HG03280 (cell line): ENCODE measurements at regions not wholly inside any gene's neighbourhood (a gene's known extent, or its start where the extent isn't known, plus 50 kb on each side); places are given as distances from the start of the nearest gene placed in this dataset.
"Not testable (repeated sequence)": the region's sequence is repeated elsewhere in the genome, so short reads cannot be mapped to it uniquely, and the experiment has no call there.

Experiments
- ATAC-seq: cut with Tn5 transposase; IDR thresholded peaks from one replicate; pipeline ENCODE4 v1.9.1; 2021; ENCODE audit warnings: mild to moderate bottlenecking, moderate library complexity; ENCODE audit not compliant: unreplicated experiment

- no peak for ATAC-seq
These were observed 394.7 kb downstream of the CD83 start for GRCh38 chr6:14512246-14512645.

- no peak for ATAC-seq
These were observed 396.2 kb downstream of the CD83 start for GRCh38 chr6:14513496-14514393.

DNA sequence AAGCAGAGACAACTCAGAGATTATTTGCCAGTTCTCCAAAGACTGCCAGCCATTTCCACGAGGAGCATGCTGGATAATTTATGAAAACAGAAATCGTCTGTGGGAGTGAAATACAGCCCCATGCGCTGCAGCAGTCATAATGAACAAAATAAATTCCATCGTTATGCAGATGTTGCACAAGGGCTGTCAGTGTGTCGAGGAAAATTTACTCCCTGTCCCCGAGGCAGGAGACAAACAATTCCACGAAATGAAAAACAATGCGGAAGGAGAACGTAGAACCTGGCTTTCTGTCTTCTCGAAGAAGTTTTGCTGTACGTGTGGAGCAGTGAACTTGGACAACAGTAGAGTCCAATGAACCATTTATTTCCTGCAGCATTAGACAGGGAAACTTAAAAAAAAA is 399.4 kb downstream of the CD83 start:
- ATAC-seq: no peak

DNA sequence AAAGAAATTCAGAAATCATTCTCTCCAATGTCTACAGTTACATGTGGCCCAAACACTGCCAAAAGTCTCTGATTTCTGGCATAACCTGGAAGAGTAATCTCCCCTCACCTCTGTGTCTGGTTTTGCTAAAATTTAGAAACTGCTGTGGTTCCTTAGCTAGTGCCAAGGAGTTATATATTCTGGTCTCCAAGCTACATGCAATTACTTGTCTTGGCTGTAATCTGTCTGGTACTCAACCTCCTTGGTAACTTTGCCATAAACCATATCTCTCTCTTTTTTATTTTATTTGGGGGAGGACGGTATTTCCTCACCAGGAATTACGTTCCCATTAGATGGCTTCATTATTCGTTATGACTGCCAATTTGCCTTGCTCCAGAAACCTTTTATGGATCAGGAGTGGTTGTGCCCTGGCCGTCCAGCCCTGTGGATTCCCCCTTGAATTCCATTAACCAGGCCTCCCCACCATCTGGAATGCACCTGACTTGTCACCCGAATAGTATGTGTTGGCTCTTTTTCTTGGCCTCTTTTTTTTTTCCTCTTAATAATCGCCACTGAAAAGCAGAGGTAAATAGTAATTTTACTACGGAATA is 400.0 kb downstream of the CD83 start:
- ATAC-seq: no peak

DNA sequence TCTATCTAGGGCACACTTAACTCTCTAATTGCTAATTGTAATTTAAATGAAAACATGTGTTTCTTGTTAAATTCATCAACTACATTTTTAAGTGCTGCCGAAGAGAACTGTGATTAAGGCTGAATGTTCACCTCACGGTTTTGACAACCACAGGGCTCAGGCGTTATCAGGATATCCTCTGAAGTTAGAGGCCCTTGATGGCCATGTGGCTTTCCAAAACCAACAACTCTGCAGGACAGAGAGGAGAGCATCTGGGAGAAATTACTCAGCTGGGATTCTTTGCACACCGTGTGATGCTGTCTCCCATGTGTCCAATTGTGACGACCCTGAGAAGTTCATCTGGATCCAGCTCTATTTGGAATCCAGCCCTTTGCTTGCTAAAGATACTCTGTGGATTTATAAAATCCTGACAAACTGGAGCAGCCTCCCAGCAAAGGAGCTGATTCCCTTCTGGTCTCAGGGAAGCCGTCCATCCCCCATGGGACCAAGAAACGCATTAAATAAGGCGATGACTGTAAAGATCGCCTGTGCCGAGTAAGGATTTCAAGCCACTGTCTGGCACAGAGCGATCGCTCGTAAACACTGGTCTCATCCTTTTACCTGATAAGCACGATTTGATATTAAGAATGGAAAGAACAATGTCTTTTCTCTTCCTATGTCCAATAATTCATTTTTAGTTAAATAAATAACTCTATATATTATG is 401.1 kb downstream of the CD83 start:
- no peak for ATAC-seq

GRCh38 chr6:14520029-14520428 is 402.5 kb downstream of the CD83 start:
- no peak for ATAC-seq

GRCh38 chr6:14520536-14520935 is 403.0 kb downstream of the CD83 start:
- no peak for ATAC-seq

- no peak for ATAC-seq
These were observed 403.6 kb downstream of the CD83 start for GRCh38 chr6:14521141-14521540.

DNA sequence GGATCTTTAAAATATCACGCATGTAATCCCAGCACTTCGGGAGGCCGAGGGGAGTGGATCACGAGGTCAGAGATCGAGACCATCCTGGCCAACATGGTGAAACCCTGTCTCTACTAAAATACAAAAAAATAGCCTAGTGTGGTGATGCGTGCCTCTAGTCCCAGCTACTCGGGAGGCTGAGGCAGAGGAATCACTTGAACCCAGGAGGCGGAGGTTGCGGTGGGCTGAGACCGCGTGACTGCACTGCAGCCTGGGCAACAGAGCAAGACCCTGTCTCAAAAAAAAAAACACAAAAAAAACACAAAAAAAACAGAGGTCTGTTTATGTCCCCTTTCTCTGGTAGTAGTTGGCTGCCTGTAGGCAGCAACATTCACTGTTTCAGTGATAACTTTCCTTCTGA is 404.3 kb downstream of the CD83 start:
- ATAC-seq: not testable (repeated sequence)

- no peak for ATAC-seq
These were observed 406.7 kb downstream of the CD83 start for GRCh38 chr6:14524319-14524718.

DNA sequence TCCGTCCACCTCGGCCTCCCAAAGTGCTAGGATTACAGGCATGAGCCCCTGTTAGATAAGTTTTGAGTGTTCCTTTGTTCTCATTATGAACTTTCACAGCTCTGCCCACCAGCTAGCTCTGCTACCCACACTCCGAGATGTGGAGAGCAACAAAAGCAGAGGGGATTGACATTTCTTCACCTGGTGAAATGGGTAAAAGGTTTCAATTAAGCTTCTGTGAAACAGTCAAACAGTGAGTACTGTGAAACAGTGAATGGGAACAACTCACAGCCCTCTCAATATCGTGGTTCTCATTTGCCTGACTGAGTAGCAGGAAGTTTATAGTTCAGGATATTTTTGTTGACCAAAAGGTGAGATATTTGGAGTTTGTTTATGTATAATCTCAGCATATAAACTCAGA is 412.8 kb downstream of the CD83 start:
- ATAC-seq: no peak

DNA sequence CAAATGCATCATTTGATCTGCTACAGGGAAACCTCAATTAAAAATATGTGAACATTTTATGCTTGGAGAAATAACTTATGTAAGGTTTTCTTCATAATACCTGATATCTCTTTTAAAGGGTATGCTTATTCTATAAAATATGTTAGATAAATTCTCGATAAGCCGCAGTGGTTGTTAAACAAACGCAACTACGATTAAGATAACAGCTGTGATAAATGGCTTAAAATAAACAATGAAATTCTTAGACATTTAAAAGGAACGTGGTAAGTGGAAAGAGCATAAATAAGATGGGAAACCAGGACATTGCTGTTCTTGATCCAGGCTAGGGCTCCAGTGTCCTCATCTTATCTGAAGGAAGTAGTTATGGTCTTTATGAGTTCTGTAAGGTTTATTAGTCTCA is 415.9 kb downstream of the CD83 start:
- no peak for ATAC-seq

DNA sequence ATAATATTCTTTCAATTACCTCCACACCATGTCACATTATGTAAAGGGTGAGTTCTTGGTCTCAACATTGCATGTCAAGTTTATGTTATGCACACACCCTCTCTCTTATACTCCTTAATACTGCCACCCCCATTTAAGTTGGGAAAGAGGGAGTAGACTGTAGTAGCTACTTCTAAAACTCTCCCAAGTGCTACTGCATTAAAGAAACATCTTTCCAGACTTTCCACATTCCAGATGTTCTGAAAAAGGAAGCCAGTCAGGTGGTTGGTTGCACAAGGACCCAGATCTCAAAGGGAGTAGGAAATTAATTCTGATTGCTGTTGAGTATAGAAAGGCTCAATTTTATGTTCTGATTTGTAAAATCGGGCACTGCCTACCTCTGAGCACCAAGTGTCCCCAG is 419.5 kb downstream of the CD83 start:
- ATAC-seq: no peak

GRCh38 chr6:14540276-14540675 is 422.7 kb downstream of the CD83 start:
- no peak for ATAC-seq

DNA sequence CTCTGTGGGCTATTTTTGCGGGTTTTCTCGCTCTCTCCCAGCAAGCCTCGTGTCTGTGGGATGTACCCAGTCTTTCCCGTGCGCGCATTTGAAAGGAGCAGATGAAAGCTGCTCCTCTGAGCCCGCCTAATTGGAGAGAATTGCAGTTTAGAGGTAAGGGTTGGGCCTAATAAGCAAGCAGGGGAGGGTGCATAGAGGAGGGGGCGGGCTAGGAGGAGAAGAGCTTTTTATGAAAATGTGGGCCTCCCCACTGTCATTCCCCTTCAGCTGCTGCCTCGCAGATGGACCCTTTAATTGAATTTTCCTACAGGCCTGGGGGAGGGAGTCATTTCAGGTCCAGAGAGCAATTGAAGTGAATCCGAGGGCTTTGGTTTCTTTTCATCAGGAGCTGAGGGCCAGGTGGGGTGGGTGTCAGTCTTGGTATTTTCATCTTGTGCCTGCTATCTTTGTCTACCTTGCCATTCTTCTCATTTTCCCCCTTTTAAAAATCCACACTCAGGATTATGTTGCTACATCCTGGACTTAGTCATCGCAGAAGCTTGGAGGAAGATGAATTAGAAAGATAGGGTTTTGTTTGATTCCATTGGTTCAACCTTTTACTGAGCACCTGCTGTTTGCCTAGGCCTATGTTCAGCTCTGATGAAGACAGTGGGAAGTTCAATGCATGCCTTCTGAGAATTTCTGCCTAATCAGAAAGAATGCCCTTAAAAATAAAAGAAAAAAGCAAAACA is 423.4 kb downstream of the CD83 start:
- no peak for ATAC-seq

GRCh38 chr6:14542670-14543366 is 425.2 kb downstream of the CD83 start:
- no peak for ATAC-seq

DNA sequence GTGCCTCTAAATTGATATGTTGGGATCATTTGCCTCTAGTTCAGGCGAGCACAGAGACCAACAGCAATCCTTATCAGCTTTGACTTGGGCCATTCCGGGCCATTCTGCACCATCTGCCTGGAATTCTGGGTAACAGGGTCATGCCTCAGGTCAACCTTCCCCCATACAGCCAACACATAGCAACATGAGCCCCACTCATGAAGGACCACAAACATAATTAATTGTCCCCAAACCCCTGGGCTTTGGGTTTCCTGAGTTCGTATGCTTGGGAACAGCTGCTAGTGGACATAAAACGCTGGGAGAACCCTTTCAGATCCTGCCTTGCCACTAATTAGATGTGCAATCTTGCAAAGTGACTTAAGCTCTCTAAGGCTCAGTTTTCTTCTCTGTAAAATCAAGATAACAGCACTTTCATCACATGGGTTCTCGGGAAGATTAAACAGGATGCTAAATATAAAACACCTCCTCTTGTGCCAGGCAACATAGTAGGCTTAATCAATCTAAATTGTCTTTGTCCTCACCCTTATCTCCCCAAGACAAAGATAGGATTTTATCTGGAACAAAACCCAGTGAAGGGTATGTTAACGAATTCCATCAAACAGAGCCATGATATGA is 426.5 kb downstream of the CD83 start:
- no peak for ATAC-seq

DNA sequence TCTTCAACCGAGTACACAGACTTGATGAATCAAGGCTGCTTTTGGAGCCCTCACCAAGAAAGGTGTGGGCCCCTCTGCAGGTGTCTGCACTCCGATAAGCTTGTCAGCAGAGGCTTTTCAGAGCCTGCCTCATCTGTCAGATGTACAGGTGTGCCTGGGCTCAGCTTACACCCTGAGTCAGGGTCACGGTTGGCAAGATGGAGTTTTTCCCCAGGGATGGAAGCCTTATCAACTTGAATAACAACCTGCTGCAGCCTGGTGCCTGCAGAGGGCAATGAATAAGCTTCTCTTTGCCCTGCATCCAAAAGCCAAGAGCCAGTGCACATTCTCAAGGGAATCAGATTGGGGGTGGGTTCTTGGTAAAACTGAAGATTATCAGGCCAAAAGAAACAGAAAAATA is 427.1 kb downstream of the CD83 start:
- no peak for ATAC-seq

DNA sequence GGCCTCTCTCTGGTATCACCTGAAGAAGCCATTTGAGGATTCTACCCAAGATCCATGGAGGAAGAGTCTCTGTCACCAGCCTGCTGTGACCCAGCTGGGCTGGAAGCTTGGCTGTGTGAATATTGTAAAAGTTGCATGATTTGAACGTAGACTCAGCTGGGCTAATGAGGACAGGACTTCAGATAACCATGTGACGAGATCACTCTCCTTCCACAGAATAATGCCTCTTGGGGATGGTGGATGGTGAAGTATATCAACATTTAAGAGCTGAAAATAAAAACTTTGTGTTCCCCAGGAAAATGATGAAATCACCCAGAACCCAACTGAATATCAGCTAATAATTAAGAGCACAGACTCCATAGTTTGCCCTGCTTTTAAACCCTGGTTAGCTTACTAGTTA is 427.9 kb downstream of the CD83 start:
- ATAC-seq: no peak

DNA sequence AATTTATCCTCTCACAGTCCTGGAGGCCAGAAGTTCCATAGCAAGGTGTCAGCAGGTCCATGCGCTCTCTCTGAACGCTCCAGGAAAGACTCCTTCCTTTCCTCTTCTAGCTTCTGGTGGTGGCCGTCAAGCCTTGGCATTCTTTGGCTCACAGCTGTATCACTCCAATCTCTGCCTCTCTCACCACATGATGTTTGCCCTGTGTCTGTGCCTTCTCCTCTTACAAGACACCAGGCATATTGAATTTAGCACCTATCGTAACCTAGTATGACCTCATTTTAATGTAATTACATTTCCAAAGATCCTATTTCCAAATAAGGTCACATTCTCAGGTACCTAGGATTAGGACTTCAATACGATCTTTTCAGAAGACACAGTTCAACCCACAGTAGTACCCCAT is 428.5 kb downstream of the CD83 start:
- ATAC-seq: no peak
